CD4-positive, alpha-beta T cell treated with Interleukin-17A for 4 hours (primary cell): ENCODE measurements at regions not wholly inside any gene's neighbourhood (a gene's known extent, or its start where the extent isn't known, plus 50 kb on each side); places are given as distances from the start of the nearest gene placed in this dataset.

Experiments used
- DNase-seq: peaks from one replicate; pipeline ENCODE4 v3.0.0-alpha.2; 2020; ENCODE audit warnings: mixed read lengths

DNA sequence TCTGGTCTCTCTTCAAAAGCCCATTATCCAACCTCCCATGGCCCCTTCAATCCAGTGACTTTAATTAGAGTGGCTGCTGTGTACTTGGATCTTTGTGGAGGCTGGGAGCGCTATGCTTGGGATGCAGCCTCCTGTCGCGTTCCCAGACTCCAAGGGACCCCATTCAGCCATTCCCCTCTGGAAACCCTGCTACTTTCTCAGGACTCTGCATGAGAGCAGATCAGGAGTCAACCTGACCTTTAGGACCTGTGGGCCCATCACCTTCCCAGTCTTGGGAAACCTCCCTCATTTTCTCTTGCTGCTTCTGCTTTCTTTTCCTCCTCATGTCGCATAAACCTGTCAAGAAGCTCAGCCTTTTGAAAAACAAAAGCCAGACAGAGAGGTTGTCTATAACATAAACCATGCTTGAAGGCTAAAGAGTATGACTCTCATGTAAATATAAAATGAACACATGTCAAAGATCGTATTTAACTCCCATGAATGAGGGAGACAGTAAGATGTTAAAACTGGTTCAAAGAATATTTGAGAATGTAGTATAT is 143.1 kb upstream of the PELI1 start:
- no peak for DNase-seq

GRCh38 chr2:64288321-64289193 is 144.3 kb upstream of the PELI1 start:
- no peak for DNase-seq

- no peak for DNase-seq
Measured at GRCh38 chr2:64289251-64289650, 145.0 kb upstream of the PELI1 start.

GRCh38 chr2:64289737-64290136 is 145.5 kb upstream of the PELI1 start:
- DNase-seq = no peak

DNA sequence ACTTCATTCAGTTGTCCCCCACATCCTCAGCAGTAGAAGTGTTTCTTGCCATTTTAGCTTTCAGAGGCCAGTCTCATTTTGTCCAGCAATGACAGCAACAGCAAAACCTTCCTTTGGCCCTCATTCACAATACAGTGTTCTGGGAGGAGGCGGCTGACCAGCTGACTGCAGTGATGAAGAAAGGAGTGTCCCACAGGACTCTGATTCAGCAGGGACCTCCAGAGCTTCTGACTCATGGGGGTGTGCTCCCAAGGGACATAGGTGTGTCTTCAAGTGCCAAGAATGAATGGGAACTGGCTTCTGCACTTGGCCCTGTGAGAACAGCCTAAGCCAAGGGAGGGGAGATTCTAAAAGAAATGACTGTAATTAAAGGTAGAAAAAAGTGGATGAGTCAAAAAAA is 147.0 kb upstream of the PELI1 start:
- DNase-seq = no peak

DNA sequence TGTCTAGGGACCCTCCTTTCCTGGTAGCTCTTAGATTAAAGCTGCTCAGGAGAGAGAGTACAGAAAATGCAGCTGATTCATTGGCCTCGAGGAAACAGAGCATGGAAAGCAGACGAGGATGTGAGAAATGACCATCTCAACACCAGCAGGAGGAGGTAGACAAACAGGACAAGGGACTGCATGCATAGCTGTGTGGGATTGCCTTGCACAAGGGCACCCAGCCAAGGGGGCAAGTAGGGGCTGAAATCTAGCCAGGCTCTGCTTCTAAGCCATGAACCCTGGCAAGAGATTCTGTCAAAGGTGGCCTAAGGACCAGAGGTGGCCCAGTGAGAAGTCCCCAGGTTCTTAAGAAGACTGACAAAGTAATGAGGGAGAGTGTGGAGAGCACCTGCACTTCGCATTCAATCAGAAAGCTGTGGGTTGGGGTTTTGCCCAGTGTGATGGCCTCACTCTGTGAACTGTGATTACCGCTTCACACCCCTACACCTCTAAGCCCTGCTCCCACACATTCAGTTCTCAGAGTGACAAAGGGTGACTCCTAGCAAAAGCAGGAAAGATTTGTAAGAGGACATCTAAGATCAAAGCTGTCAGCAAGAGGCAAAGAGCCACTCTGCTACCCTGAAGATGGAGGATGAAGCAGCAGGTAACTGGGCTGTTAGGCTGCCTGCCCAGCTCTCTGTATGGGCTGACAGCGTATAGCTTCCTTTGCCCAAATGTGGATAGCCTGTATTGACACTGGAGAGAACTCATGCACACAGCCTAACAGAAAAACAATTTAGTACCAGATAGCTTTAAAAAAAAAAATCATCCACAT is 151.3 kb upstream of the PELI1 start:
- DNase-seq = no peak

GRCh38 chr2:64296140-64296480 is 151.9 kb upstream of the PELI1 start:
- no peak for DNase-seq

DNA sequence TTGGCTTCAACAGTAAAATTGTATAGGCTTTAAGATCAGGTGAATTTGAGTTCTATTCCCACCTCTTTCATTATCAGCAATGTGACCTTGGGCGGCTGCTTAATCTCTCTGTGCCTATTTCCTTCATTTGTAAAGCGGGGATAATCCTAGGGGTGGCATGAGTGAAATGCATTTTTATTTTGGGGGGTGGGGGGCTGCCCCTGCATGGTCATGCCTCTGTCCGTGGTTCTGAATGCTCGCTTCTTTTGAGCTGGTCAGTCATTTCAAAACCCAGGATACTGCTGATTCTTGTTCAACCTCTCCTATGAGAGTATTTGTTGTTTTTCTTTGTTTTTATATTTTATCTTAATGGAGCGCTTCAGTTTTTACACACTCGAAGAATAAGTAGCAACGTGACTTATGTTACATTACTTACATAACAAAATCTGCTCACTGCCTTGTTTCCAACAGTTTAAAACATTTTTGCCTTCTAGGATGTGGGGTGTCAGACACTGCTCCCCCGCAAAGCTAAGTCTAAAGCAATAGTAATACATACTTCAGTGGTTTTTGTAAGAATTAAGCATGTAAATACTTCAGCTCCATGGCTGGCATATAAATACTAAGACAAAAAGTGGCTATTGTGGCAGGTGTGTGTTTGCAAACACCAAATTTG is 152.6 kb upstream of the PELI1 start:
- no peak for DNase-seq

DNA sequence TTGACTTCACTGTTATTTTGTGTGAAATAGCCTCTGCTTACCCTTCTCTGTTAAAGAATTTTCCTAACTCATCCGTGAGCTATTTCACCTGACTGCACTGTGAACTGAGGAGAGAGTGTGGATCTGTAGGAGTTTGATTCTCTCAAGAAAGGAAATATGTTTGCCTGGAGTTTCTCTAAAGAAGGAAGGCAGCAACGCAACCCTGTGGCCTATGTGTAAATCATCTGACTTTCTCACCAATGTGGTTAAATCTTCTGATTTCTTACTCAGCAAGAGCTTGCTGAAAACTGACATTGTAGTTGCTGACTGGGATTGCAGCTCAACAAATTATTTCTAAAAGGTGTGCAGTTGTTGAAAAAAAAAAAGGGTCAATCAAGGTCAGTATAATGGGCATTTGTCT is 153.9 kb upstream of the PELI1 start:
- DNase-seq = no peak

DNA sequence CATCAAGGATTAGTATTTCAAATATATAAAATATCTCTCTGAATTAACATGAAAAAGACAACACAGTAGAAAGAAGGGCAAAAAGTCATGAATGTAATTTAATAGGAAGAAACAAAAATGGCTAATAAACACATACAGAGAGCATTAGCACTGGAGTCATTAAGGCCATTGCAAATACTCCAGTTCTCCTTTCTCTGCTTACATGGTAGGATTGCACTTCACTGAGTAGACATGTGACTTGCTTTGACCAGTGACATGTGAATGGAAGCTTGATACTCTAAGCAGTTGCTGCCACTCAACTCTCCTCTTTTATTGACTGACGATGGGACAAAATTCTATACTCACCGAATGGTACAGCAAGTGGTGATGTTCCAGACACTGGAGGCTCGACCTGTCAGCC is 153.9 kb upstream of the LGALSL start:
- no peak for DNase-seq

DNA sequence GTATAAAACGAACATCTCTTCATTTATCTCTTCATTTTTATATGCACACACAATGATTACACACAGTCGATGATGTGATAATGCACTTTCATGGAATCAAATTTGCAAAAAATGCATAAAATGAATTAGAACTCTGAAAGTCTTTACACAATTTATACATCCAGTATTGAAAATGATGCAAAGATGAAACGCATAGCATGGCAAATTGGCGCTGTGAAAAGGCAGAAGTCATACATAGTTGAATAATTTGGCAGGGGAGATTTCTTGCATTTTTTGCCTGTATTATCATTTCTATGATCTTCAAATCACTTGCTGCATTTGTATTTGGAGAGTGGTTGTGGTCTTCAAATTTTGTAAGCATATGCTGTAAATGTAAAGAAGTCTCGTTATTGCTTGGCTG is 150.7 kb upstream of the LGALSL start:
- DNase-seq = no peak

DNA sequence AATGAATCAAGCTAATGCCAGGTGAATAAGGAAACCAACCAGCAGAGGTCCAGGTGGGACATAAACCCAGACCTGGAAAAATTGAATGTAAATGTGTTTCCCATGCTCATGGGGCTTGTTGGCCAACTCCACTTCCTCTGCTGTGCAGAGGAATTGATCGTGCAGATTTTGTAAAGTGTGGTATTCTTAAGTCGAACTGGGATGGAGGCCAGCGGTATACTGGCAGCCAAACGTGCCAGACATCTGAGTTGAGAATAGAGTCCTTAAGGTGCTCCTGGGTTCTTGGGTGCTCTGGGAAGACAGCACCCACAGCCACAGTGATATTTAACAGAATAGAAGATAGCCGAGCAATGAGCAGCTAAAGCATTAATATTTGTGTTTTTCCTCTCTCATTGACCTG is 146.5 kb upstream of the LGALSL start:
- no peak for DNase-seq

DNA sequence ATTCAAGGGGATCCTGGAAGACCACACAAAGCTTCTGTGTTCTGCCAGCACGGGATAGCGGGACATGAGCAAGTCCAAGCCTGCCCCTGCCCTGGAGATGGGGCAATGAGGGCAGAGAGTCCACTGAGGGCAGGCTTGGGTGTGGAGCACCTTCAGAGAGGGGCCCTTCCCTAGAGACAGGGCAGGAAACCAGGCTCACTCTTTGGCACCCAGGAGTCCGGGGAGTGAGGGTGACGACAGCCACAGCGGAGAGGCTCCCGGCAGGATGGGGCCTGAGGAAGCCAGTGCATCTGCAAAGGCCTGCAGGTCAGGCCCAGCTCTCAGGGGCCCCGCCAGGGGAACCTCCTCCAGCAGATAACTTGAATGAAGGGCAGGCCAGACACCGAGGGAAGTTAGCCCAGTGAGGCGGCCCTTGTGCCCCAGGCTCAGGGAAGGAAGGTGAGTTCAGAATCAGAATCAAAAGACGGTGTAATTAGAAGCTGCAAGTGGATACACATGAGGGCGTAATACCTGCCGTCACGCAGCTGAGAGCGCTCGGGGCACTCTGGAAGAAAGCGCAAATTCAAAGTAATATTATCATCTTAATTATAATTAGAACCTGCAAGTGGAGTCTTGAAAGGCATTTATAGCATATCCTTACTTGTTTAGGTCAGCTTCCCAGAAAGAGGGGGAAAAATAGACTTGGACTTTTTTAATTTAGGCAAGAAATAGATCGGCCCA is 142.6 kb upstream of the LGALSL start:
- no peak for DNase-seq

GRCh38 chr2:64311948-64312621 is 141.9 kb upstream of the LGALSL start:
- DNase-seq = peak; percentile 21

DNA sequence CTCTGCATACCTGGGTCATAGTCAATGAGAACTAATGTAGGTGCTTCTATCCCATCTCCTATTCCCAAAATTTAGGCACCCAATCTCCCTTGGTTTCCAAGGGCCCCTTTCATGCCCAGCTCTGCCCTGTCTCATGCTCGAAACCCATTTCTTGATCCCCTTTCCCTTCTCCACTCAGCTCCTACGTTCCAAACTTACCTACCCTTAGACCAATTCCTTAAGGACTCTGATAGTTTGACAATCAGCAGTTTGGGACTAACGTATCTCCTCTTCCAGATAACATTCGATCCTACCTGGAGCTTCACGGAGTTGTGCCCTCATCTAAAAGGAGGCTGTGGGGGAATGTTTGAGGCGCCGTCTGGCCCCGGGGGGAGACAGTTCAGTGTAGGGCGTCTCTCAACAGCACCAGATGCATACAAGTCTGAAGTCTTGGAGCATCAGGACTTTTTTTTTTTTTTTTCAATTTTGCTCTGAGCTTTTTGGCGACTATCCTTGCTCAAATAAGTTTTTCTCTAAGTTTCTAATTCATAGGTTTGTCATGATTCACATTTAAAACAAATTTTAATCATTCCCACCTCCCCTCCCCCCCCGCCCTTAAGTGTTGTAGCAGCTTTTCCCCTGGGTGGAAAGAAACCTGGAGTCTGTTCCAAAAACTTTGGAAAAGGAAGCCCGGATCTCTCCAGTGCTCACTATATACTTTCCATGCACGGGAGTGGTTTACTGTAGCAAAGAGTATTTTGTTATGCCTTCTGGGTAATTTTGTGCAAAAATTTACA is 141.2 kb upstream of the LGALSL start:
- DNase-seq = no peak

- no peak for DNase-seq
Measured at GRCh38 chr2:64313398-64313723, 140.6 kb upstream of the LGALSL start.

GRCh38 chr2:64315291-64315960 is 138.5 kb upstream of the LGALSL start:
- no peak for DNase-seq

DNA sequence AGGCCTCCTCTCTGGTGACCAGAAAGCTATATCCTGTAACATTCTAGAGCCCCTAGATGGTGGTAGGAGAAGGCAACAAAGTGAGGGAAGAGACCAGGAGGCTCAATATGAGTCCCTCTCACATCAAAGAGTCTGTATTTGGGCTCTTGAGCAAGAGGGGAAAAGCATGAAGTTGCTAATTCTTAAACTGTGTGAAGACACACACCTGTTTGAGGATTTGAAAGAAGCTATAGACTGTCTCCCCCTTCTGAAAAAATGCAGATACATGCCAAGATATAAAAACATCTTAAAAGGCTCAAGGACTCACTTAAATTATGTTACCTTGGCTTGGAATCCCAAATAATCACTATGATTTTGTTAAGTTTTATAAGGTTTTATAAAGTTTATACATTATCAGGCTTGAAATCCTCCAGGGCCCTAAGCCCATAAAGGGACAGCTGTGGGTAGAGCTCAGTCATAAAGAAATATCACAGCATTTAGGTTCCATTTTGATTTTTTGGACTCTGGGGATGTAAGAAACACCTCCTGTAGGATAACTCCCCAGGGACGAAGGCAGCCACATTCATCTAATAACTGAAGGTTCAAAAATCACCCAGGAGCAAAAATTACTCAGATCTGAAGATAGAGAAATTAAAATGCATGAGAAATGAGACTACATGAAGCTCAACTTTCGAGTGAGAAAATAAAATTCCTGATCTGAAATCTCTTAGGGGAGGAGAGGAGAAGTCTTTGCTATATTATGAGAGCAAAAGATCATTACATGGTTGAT is 136.1 kb upstream of the LGALSL start:
- DNase-seq = no peak

- no peak for DNase-seq
Measured at GRCh38 chr2:64318476-64318748, 135.6 kb upstream of the LGALSL start.

DNA sequence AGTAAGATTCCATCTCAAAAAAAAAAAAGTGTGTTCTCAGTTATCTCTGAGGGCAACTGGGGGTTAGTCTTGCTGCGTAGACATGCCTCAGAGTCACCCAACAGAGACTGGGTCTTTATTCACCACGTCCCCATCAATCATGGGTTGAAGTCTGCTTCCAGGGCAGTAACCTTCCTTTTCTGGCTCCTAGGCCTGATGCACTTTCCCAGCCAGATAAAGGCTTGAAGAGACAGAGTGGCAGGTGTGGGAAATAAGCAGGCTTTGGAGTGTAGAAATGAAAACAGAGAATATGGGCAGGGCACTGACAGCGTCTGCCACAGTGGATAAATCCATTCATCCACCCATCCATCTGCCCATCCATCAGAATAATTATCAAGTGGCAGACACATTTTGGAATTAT is 134.1 kb upstream of the LGALSL start:
- no peak for DNase-seq
